ENCODE measurements at regions not wholly inside any gene's neighbourhood (a gene's known extent, or its start where the extent isn't known, plus 50 kb on each side); places are given as distances from the start of the nearest gene placed in this dataset.

- no peak for DNase-seq
These were observed 157.5 kb upstream of the RGMA start for GRCh38 chr15:93246266-93247242.

- no peak for DNase-seq
These were observed 156.6 kb upstream of the RGMA start for GRCh38 chr15:93245661-93246042.

- DNase-seq = no peak
These were observed 156.0 kb upstream of the RGMA start for GRCh38 chr15:93244696-93245660.

GRCh38 chr15:93243573-93243972 is 154.6 kb upstream of the RGMA start:
- DNase-seq = no peak

- DNase-seq = no peak
These were observed 152.9 kb upstream of the RGMA start for GRCh38 chr15:93241696-93242585.

- no peak for DNase-seq
These were observed 151.0 kb upstream of the RGMA start for GRCh38 chr15:93239993-93240392.

- DNase-seq = no peak
These were observed 150.6 kb upstream of the RGMA start for GRCh38 chr15:93239591-93239990.

- DNase-seq = no peak
These were observed 149.6 kb upstream of the RGMA start for GRCh38 chr15:93238641-93239040.

GRCh38 chr15:93235926-93236780 is 147.1 kb upstream of the RGMA start:
- DNase-seq = peak in 1 of 2 experiments; percentile 7

- DNase-seq = no peak
These were observed 146.3 kb upstream of the RGMA start for GRCh38 chr15:93235269-93235668.

- DNase-seq = no peak
These were observed 144.7 kb upstream of the RGMA start for GRCh38 chr15:93233710-93234109.

- DNase-seq = no peak
These were observed 143.8 kb upstream of the RGMA start for GRCh38 chr15:93232845-93233244.

GRCh38 chr15:93231994-93232393 is 143.0 kb upstream of the RGMA start:
- DNase-seq = no peak

- no peak for DNase-seq
These were observed 142.4 kb upstream of the RGMA start for GRCh38 chr15:93231261-93231925.

- DNase-seq = no peak
These were observed 139.5 kb upstream of the RGMA start for GRCh38 chr15:93228546-93228945.

- DNase-seq = no peak
These were observed 134.8 kb upstream of the RGMA start for GRCh38 chr15:93223803-93224202.

- no peak for DNase-seq
These were observed 132.7 kb upstream of the RGMA start for GRCh38 chr15:93221759-93222158.

GRCh38 chr15:93219859-93220420 is 130.9 kb upstream of the RGMA start:
- no peak for DNase-seq

GRCh38 chr15:93217343-93217742 is 128.3 kb upstream of the RGMA start:
- no peak for DNase-seq

- DNase-seq = no peak
These were observed 125.1 kb upstream of the RGMA start for GRCh38 chr15:93214106-93214505.

GRCh38 chr15:93213281-93213680 is 124.3 kb upstream of the RGMA start:
- no peak for DNase-seq
